Progenitor cell of endocrine pancreas (in vitro differentiated cells): ENCODE measurements at regions not wholly inside any gene's neighbourhood (a gene's known extent, or its start where the extent isn't known, plus 50 kb on each side); places are given as distances from the start of the nearest gene placed in this dataset.

Experiments
- DNase-seq: peaks from one replicate; pipeline ENCODE4 v3.0.0; 2021; ENCODE audit warnings: low spot score; ENCODE audit not compliant: unreplicated experiment
- H3K27ac Mint-ChIP-seq: 2 replicates; pipeline ENCODE4 v1.8.0; 2021; ENCODE audit warnings: mild to moderate bottlenecking, moderate library complexity, mixed read lengths
- H3K27me3 Mint-ChIP-seq: 2 replicates; pipeline ENCODE4 v1.8.0; 2021; ENCODE audit warnings: mixed read lengths
- H3K36me3 Mint-ChIP-seq: 2 replicates; pipeline ENCODE4 v1.8.0; 2022; ENCODE audit warnings: mixed read lengths; ENCODE audit not compliant: insufficient read depth
- H3K4me1 Mint-ChIP-seq: 2 replicates; pipeline ENCODE4 v1.8.0; 2021; ENCODE audit warnings: low read depth, mixed read lengths
- H3K4me3 Mint-ChIP-seq: 2 replicates; pipeline ENCODE4 v1.8.0; 2021; ENCODE audit warnings: low read depth, mild to moderate bottlenecking, moderate library complexity, mixed read lengths
- H3K9me3 Mint-ChIP-seq: 2 replicates; pipeline ENCODE4 v1.8.0; 2021; ENCODE audit warnings: low read depth, mixed read lengths
- TF ChIP-seq, protein P1 (sequence below): fragments of 200-600 bp; sonication (generic); IDR thresholded peaks from one replicate; pipeline ENCODE4 v1.5.0; 2021; ENCODE audit warnings: antibody characterized with exemption, mild to moderate bottlenecking; ENCODE audit not compliant: unreplicated experiment

DNA sequence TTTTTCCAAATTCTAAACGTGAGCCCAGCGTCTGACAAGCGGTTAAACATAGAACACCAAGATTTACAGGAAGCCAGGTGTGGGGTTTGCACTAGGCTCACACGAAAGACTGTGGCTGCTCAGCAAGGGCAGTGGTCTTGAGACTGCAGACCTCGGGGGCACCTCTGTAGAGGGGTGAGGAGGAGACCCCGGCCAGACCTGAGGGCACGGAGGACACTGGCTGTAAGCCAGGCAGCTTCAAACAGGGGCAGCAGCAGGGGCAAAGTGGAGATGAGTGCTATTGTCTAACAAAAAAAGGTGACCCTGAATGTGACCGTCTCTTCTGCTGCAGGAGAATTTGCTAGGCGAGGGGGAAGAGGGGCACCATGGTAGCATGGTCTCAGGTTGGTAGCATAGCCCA lies 140.3 kb downstream of the CYP26B1 start:
- Mint-ChIP-seq H3K4me3 (no peak overlapping the region), H3K27ac (peak overlapping the region; percentile 56), H3K9me3 (no peaks in the 10 kb centered on the region), H3K4me1 (peaks cover 13% of the 10 kb centered on the region), H3K36me3 (no peaks in the 10 kb centered on the region), H3K27me3 (peaks cover 26% of the 10 kb centered on the region)
- no peak for DNase-seq
- TF ChIP-seq, protein P1, sequence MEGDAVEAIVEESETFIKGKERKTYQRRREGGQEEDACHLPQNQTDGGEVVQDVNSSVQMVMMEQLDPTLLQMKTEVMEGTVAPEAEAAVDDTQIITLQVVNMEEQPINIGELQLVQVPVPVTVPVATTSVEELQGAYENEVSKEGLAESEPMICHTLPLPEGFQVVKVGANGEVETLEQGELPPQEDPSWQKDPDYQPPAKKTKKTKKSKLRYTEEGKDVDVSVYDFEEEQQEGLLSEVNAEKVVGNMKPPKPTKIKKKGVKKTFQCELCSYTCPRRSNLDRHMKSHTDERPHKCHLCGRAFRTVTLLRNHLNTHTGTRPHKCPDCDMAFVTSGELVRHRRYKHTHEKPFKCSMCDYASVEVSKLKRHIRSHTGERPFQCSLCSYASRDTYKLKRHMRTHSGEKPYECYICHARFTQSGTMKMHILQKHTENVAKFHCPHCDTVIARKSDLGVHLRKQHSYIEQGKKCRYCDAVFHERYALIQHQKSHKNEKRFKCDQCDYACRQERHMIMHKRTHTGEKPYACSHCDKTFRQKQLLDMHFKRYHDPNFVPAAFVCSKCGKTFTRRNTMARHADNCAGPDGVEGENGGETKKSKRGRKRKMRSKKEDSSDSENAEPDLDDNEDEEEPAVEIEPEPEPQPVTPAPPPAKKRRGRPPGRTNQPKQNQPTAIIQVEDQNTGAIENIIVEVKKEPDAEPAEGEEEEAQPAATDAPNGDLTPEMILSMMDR, result no peak

- H3K4me1 Mint-ChIP-seq, result peaks cover 22% of the 10 kb centered on the region
- H3K27me3 Mint-ChIP-seq, result peaks cover 26% of the 10 kb centered on the region
- H3K36me3 Mint-ChIP-seq, result no peaks in the 10 kb centered on the region
- no peak overlapping the region for H3K27ac Mint-ChIP-seq
- H3K4me3 Mint-ChIP-seq, result no peak overlapping the region
- TF ChIP-seq, protein P1, result no peak
- H3K9me3 Mint-ChIP-seq, result no peaks in the 10 kb centered on the region
- no peak for DNase-seq
Observed at GRCh38 chr2:72006188-72006736, 141.4 kb downstream of the CYP26B1 start.

GRCh38 chr2:72004976-72005375 lies 142.7 kb downstream of the CYP26B1 start:
- no peak for DNase-seq
- TF ChIP-seq, protein P1, result no peak
- no peak overlapping the region for H3K4me3 Mint-ChIP-seq
- peaks cover 22% of the 10 kb centered on the region for H3K4me1 Mint-ChIP-seq
- H3K36me3 Mint-ChIP-seq, result no peaks in the 10 kb centered on the region
- no peak overlapping the region for H3K27ac Mint-ChIP-seq
- peaks cover 23% of the 10 kb centered on the region for H3K27me3 Mint-ChIP-seq
- H3K9me3 Mint-ChIP-seq, result no peaks in the 10 kb centered on the region

- TF ChIP-seq, protein P1, result no peak
- H3K4me1 Mint-ChIP-seq, result peaks cover 22% of the 10 kb centered on the region
- H3K36me3 Mint-ChIP-seq, result no peaks in the 10 kb centered on the region
- no peak for DNase-seq
- H3K27ac Mint-ChIP-seq, result no peak overlapping the region
- H3K4me3 Mint-ChIP-seq, result no peak overlapping the region
- no peaks in the 10 kb centered on the region for H3K9me3 Mint-ChIP-seq
- peaks cover 18% of the 10 kb centered on the region for H3K27me3 Mint-ChIP-seq
Observed at GRCh38 chr2:72004201-72004915, 143.3 kb downstream of the CYP26B1 start.

DNA sequence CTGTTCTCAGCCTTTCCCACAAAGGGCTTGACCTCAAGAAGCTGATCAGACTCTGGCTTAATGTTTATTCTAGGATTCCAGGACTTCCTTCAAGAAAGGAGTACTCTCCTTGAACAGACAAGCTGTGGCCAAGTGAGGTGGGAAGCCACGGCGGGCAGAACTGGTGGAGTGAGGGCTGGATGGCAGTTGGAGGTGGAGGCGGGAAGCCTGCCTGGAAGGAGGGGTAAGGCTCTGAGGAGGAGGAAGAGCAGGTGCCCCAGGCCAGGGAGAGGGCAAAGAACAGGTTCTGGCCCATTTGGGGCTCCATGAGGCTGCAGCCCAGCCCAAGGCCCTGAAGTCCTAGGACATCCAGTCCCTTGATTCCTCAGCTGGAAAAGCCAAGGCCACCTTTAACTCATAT lies 143.9 kb downstream of the CYP26B1 start:
- H3K36me3 Mint-ChIP-seq, result no peaks in the 10 kb centered on the region
- TF ChIP-seq, protein P1, result no peak
- H3K27me3 Mint-ChIP-seq, result peaks cover 18% of the 10 kb centered on the region
- H3K4me1 Mint-ChIP-seq, result peaks cover 22% of the 10 kb centered on the region
- DNase-seq, result no peak
- no peaks in the 10 kb centered on the region for H3K9me3 Mint-ChIP-seq
- H3K27ac Mint-ChIP-seq, result no peak overlapping the region
- no peak overlapping the region for H3K4me3 Mint-ChIP-seq
